Panc1 (cell line): ENCODE measurements at regions not wholly inside any gene's neighbourhood (a gene's known extent, or its start where the extent isn't known, plus 50 kb on each side); places are given as distances from the start of the nearest gene placed in this dataset.

Experiments used
- ATAC-seq: fragments of 200-7000 bp; cut with Tn5 transposase; 2 replicates; pipeline ENCODE4 v1.9.1; 2020; ENCODE audit warnings: mild to moderate bottlenecking, moderate library complexity
- BruUV-seq: library from RNA; stranded (reverse); fragments of 400-500 nt; replicated peaks from 2 replicates; lab custom pipeline; 2021; lab: Mats Ljungman, UMichigan
- CTCF ChIA-PET: fragments of 300-600 bp; sonication (Branson Sonifier 250); formaldehyde crosslinking; loops from one replicate; lab custom pipeline; 2022; ENCODE audit warnings: antibody characterized with exemption; lab: Charles Lee
- POLR2A ChIA-PET: fragments of 300-600 bp; sonication (Branson Sonifier 250); formaldehyde crosslinking; loops from one replicate; lab custom pipeline; 2022; ENCODE audit warnings: antibody characterized with exemption; lab: Charles Lee
- DNase-seq: peaks from one replicate; pipeline ENCODE4 v3.0.0-alpha.2; 2010; ENCODE audit warnings: low read depth, low spot score
- H3K27ac ChIP-seq: 2 replicates; pipeline ENCODE4 v1.5.1; 2011; ENCODE audit warnings: mild to moderate bottlenecking, low read length, inconsistent platforms
- H3K27me3 ChIP-seq: fragments of 200-500 bp; sonication (Bioruptor generic); 2 replicates; pipeline ENCODE4 v1.6.0; 2014; ENCODE audit warnings: low read length, inconsistent platforms; ENCODE audit not compliant: control insufficient read depth, insufficient read depth
- H3K36me3 ChIP-seq: fragments of 200-500 bp; sonication (Bioruptor generic); 2 replicates; pipeline ENCODE4 v1.5.1; 2014; ENCODE audit warnings: inconsistent platforms, mild to moderate bottlenecking, low read length, moderate library complexity; ENCODE audit not compliant: control insufficient read depth, insufficient read depth
- H3K4me1 ChIP-seq: 2 replicates; pipeline ENCODE4 v1.5.1; 2011; ENCODE audit warnings: inconsistent platforms, mild to moderate bottlenecking, low read length, moderate library complexity; ENCODE audit not compliant: control insufficient read depth, insufficient read depth
- H3K4me3 ChIP-seq, 2 experiments: 2 replicates each; pipeline ENCODE4 v1.5.1; 2011 to 2012; ENCODE audit warnings: low read depth in 2 of 2, low read length in 2 of 2, mild to moderate bottlenecking in 2 of 2, inconsistent platforms in 1 of 2, moderate library complexity in 1 of 2
- H3K9me3 ChIP-seq: fragments of 200-500 bp; sonication (Bioruptor generic); 2 replicates; pipeline ENCODE4 v1.5.1; 2014; ENCODE audit warnings: low read depth, mild to moderate bottlenecking, inconsistent platforms, low read length, moderate library complexity; ENCODE audit not compliant: control insufficient read depth, insufficient read depth
- POLR2AphosphoS5 ChIP-seq: IDR thresholded peaks from 2 replicates; pipeline ENCODE4 v1.6.1; 2012; ENCODE audit warnings: mild to moderate bottlenecking, low read depth, low read length, moderate library complexity
- SIN3A ChIP-seq: IDR thresholded peaks from 2 replicates; pipeline ENCODE4 v1.6.1; 2012; ENCODE audit warnings: low read depth, mild to moderate bottlenecking, low read length, moderate library complexity, borderline replicate concordance; ENCODE audit not compliant: insufficient read depth
- TCF7L2 ChIP-seq: IDR thresholded peaks from 2 replicates; pipeline ENCODE4 v1.6.1; 2011; ENCODE audit warnings: mild to moderate bottlenecking, low read depth, low read length, inconsistent platforms
- in situ Hi-C: cut with HindIII; loops from 2 replicates; pipeline ENCODE4 v1.10.0; 2016; ENCODE audit warnings: low sequenced_read_pairs, low pct_unique_long_range_greater_than_20kb
- intact Hi-C: fragments of 100-400 bp; cut with micrococcal nuclease; formaldehyde crosslinking; loops from one replicate; pipeline ENCODE4 v1.10.0; 2022; ENCODE audit not compliant: unreplicated experiment
- TF ChIP-seq, protein P1 (sequence below): fragments of 450-650 bp; IDR thresholded peaks from 2 replicates; pipeline ENCODE4 v1.5.1; 2017; ENCODE audit warnings: mild to moderate bottlenecking
- TF ChIP-seq, protein P2 (sequence below), 2 experiments: IDR thresholded peaks; 2 replicates each; pipeline ENCODE4 v1.6.1; 2011 to 2012; ENCODE audit warnings: low read depth in 2 of 2, control low read depth in 1 of 2, low read length in 1 of 2, mild to moderate bottlenecking in 1 of 2, moderate library complexity in 1 of 2; ENCODE audit not compliant: insufficient read depth in 1 of 2

DNA sequence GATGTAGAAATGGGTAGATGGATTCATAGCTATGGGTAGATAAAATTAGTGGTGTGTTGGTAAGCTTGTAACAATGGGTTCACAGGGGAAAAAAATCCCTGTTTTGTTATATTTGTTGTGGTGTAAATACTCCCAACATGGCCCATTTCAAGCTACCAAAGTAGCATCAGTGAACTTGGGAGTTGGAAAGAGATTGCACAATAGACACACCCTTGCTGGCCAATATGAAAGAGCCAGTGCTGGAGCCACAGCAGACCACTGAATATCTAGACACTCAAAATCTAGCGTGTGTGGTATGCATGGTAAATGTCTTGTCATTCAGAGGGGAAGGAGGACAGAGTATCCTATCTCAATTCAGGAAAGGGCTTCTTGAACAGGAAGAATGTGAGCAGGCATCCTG lies 565.1 kb upstream of the SALL1 start:
- no peaks in the 10 kb centered on the region for H3K36me3 ChIP-seq
- no peaks in the 10 kb centered on the region for H3K4me1 ChIP-seq
- BruUV-seq: no TSS peak
- intact Hi-C loops (no loop called here), in situ Hi-C loops (no loop called here)
- ChIA-PET CTCF (no interaction called here), POLR2A (no interaction called here)
- H3K4me3 ChIP-seq: no peak overlapping the region
- TF ChIP-seq, protein P1, sequence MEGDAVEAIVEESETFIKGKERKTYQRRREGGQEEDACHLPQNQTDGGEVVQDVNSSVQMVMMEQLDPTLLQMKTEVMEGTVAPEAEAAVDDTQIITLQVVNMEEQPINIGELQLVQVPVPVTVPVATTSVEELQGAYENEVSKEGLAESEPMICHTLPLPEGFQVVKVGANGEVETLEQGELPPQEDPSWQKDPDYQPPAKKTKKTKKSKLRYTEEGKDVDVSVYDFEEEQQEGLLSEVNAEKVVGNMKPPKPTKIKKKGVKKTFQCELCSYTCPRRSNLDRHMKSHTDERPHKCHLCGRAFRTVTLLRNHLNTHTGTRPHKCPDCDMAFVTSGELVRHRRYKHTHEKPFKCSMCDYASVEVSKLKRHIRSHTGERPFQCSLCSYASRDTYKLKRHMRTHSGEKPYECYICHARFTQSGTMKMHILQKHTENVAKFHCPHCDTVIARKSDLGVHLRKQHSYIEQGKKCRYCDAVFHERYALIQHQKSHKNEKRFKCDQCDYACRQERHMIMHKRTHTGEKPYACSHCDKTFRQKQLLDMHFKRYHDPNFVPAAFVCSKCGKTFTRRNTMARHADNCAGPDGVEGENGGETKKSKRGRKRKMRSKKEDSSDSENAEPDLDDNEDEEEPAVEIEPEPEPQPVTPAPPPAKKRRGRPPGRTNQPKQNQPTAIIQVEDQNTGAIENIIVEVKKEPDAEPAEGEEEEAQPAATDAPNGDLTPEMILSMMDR: no peak
- no peak for TF ChIP-seq TCF7L2
- TF ChIP-seq, protein P2, sequence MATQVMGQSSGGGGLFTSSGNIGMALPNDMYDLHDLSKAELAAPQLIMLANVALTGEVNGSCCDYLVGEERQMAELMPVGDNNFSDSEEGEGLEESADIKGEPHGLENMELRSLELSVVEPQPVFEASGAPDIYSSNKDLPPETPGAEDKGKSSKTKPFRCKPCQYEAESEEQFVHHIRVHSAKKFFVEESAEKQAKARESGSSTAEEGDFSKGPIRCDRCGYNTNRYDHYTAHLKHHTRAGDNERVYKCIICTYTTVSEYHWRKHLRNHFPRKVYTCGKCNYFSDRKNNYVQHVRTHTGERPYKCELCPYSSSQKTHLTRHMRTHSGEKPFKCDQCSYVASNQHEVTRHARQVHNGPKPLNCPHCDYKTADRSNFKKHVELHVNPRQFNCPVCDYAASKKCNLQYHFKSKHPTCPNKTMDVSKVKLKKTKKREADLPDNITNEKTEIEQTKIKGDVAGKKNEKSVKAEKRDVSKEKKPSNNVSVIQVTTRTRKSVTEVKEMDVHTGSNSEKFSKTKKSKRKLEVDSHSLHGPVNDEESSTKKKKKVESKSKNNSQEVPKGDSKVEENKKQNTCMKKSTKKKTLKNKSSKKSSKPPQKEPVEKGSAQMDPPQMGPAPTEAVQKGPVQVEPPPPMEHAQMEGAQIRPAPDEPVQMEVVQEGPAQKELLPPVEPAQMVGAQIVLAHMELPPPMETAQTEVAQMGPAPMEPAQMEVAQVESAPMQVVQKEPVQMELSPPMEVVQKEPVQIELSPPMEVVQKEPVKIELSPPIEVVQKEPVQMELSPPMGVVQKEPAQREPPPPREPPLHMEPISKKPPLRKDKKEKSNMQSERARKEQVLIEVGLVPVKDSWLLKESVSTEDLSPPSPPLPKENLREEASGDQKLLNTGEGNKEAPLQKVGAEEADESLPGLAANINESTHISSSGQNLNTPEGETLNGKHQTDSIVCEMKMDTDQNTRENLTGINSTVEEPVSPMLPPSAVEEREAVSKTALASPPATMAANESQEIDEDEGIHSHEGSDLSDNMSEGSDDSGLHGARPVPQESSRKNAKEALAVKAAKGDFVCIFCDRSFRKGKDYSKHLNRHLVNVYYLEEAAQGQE (IDR thresholded peaks at IDR 0.05; ENCODE audit: insufficient read depth in 1 of 2, low read depth in 2 of 2, low read length in 1 of 2): no peak
- TF ChIP-seq POLR2AphosphoS5: no peak
- TF ChIP-seq SIN3A: no peak
- H3K27ac ChIP-seq: no peak overlapping the region
- DNase-seq: no peak
- H3K9me3 ChIP-seq: no peaks in the 10 kb centered on the region
- no peak for ATAC-seq
- H3K27me3 ChIP-seq: no peaks in the 10 kb centered on the region

DNA sequence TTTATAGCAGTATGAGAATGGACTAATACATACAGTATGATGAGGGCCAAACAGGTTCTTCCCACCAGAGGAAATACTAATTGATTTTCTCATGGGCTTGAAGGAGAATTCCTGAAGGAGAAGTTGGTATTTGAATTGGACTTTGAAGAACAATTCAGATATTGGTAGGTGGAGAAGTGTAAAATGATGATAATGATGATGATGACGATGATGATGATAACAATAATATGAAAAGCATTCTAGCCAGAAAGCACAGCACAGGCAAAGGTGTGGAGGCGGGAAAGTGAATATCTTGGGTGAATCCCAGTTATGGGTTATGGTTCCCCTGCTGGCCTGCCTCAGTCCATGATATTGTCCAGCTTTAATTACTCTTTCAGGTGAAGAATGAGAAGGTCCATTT lies 562.4 kb upstream of the SALL1 start:
- H3K4me1 ChIP-seq: no peaks in the 10 kb centered on the region
- H3K27ac ChIP-seq: no peak overlapping the region
- BruUV-seq: no TSS peak
- H3K36me3 ChIP-seq: no peaks in the 10 kb centered on the region
- H3K27me3 ChIP-seq: no peaks in the 10 kb centered on the region
- intact Hi-C loops: no loop called here
- ChIA-PET CTCF (no interaction called here), POLR2A (no interaction called here)
- in situ Hi-C loops: no loop called here
- DNase-seq (no peak), ATAC-seq (no peak)
- TF ChIP-seq, protein P2 (IDR thresholded peaks at IDR 0.05; ENCODE audit: insufficient read depth in 1 of 2, low read depth in 2 of 2, low read length in 1 of 2): no peak
- no peak for TF ChIP-seq TCF7L2
- TF ChIP-seq POLR2AphosphoS5: no peak
- TF ChIP-seq, protein P1: no peak
- TF ChIP-seq SIN3A: no peak
- no peak overlapping the region for H3K4me3 ChIP-seq
- H3K9me3 ChIP-seq: no peaks in the 10 kb centered on the region
